Neural progenitor cell (in vitro differentiated cells): ENCODE measurements at regions not wholly inside any gene's neighbourhood (a gene's known extent, or its start where the extent isn't known, plus 50 kb on each side); places are given as distances from the start of the nearest gene placed in this dataset.

Experiments
- EZH2 ChIP-seq: fragments of 200-600 bp; sonication (generic); IDR thresholded peaks from 2 replicates; pipeline ENCODE4 v1.6.1; 2017; ENCODE audit warnings: antibody characterized with exemption, mild to moderate bottlenecking, moderate library complexity
- TF ChIP-seq, protein P1 (sequence below): fragments of 200-600 bp; sonication (generic); IDR thresholded peaks from 2 replicates; pipeline ENCODE4 v1.5.1; 2017; ENCODE audit warnings: antibody characterized with exemption, mild to moderate bottlenecking

GRCh38 chr1:59212706-59213105, 84.2 kb upstream of the FGGY start:
- no peak for TF ChIP-seq EZH2
- TF ChIP-seq, protein P1, sequence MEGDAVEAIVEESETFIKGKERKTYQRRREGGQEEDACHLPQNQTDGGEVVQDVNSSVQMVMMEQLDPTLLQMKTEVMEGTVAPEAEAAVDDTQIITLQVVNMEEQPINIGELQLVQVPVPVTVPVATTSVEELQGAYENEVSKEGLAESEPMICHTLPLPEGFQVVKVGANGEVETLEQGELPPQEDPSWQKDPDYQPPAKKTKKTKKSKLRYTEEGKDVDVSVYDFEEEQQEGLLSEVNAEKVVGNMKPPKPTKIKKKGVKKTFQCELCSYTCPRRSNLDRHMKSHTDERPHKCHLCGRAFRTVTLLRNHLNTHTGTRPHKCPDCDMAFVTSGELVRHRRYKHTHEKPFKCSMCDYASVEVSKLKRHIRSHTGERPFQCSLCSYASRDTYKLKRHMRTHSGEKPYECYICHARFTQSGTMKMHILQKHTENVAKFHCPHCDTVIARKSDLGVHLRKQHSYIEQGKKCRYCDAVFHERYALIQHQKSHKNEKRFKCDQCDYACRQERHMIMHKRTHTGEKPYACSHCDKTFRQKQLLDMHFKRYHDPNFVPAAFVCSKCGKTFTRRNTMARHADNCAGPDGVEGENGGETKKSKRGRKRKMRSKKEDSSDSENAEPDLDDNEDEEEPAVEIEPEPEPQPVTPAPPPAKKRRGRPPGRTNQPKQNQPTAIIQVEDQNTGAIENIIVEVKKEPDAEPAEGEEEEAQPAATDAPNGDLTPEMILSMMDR, result no peak
